HK-2 (cell line): ENCODE measurements at regions not wholly inside any gene's neighbourhood (a gene's known extent, or its start where the extent isn't known, plus 50 kb on each side); places are given as distances from the start of the nearest gene placed in this dataset.
A peak's percentile ranks its signal among the peaks of the same experiment; 100 is the strongest.
"Not testable (repeated sequence)": the region's sequence is repeated elsewhere in the genome, so short reads cannot be mapped to it uniquely, and the experiment has no call there.

Experiments used
- DNase-seq: peaks from one replicate; pipeline ENCODE4 v3.0.0-alpha.2; 2018; ENCODE audit not compliant: unreplicated experiment

- DNase-seq = not testable (repeated sequence)
Measured at GRCh38 chr1:206362994-206363393, 107.3 kb upstream of the IKBKE start.

DNA sequence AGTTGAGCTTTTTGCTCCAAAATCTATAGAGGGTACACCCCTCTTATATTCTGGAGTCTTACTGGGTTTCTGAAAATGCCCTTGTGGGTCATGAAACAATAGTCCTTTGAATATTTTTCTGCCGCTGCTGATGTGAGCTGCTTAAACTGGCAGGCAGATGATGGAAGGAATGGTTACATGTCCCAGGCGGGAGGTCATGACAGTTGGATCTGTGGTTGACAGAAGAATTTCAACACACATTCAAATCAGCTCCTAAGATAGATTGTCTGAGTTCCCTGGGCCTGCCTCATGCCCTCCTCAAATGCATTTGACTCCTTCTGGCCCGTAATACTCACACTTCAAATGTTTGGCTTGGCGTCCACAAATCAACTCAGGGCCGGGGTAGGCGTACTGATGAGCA, 105.0 kb upstream of the IKBKE start:
- DNase-seq = not testable (repeated sequence)

GRCh38 chr1:206366131-206366530, 104.1 kb upstream of the IKBKE start:
- not testable (repeated sequence) for DNase-seq

DNA sequence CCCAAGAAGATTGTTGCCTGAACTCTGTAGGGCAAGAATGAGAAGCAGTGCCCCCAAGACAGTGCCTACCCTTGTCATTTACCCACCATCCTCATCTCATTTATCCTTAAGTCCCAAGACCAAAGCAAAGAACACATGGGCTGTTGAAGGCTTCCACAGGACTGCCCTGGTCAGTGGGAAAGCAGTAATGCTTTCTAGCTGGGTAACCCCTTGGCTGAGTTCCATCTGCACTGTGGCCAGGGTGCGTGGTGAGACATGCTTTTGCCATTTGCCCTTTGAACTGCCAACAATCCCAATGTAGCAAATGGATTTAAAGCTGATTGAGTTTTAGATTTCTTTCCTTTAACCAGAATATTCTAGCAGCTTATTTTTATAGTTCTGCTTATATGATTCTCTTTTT, 103.5 kb upstream of the IKBKE start:
- not testable (repeated sequence) for DNase-seq

DNA sequence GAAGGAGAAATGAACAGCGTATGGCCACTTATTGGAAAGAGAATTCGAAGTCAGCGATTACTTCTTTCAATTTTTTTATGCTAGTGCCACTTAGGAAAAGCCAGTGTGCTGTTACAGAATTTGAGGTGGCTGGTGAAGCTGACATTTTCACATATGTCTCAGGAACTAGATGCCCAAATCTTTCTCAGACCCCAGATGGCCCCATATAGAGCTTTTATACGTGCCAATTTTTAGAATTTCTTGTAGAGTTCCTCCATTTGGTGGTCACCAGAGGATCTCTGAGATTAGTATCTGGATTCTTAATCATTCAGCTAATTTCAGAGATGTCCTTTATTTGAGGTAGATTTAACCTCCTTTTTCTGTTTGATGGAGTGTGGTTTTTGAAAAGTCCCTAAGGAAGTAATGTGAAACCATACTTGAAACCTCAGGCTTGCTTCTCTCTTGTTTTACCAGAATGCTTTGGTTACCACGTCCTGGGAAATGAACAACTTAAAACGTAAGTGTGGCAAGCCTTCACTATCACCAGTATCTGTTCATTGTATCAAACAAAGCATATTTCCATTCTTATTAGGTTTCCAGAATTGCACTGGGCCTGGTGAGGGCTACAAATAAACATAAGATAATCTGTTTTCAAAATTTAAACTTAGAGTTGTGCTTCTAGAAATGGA, 102.2 kb upstream of the IKBKE start:
- DNase-seq = not testable (repeated sequence)

GRCh38 chr1:206374725-206375124, 95.6 kb upstream of the IKBKE start:
- not testable (repeated sequence) for DNase-seq

GRCh38 chr1:206375552-206375951, 94.7 kb upstream of the IKBKE start:
- DNase-seq = not testable (repeated sequence)

GRCh38 chr1:206378506-206378905, 91.8 kb upstream of the IKBKE start:
- not testable (repeated sequence) for DNase-seq

DNA sequence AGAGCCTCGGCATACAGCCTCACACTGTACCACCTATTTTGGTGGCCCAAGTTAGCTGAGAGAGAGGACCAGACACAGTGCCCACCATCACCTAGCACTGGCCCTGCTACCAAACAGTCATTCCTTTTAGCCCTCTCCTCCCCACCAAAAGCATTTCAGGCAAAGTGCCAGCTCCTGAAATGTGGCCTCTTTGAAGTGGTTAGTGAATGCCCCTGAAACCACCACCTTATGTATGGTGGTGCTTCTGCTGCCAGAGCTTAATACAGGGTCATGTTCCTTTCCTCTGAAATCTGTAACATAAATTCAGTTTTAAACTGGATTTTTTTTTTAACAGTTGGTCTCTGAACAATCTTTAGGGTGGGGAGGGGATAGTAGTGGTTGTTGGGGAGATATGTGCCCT, 91.0 kb upstream of the IKBKE start:
- DNase-seq = not testable (repeated sequence)

GRCh38 chr1:206380163-206380790, 90.0 kb upstream of the IKBKE start:
- not testable (repeated sequence) for DNase-seq

- DNase-seq = peak; percentile 8
Measured at GRCh38 chr1:206380791-206381610, 89.3 kb upstream of the IKBKE start.

GRCh38 chr1:206384029-206384807, 86.1 kb upstream of the IKBKE start:
- DNase-seq = not testable (repeated sequence)

GRCh38 chr1:206384891-206385290, 85.4 kb upstream of the IKBKE start:
- DNase-seq = not testable (repeated sequence)

GRCh38 chr1:206387631-206388030, 82.6 kb upstream of the IKBKE start:
- not testable (repeated sequence) for DNase-seq

GRCh38 chr1:206391903-206392302, 78.4 kb upstream of the IKBKE start:
- DNase-seq = not testable (repeated sequence)

DNA sequence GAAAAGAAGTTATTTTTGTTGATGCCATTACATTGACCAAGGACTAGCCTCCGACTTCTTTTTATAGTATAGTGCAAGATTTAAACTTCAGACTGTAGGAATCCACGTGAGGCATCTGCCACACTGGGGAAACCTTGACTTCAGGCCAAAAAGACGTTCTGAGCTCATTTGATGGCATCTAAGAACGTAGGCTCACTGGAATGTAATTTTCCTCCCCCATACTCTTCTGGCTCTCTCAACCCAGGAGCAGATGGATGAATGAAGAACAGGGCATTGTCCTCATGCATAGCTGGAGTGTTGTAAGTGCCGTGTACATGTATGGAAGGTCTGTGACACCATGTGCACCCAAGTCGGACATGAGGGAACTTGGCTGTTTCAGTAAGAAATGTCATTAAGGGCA, 72.8 kb upstream of the IKBKE start:
- not testable (repeated sequence) for DNase-seq

DNA sequence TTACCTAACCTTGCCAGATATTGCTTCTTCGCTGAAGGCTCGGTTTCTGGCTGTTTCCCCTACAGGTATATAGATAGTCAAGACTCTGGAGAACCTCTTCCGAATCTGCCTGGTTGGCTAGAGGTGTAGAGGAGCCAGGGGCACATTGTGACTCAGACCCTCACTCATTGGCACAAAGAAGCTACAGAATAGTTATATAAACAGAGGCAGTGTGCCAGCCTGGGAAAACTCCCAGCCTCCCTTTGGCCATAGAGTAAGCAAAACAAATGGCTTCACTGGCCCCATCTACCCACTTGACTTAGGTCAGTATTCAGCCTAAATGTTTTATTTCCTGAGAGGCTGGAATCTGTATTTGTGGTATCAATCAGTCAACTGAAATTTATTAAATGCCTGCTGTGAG, 72.0 kb upstream of the IKBKE start:
- DNase-seq = not testable (repeated sequence)

- not testable (repeated sequence) for DNase-seq
Measured at GRCh38 chr1:206403612-206404307, 66.5 kb upstream of the IKBKE start.

- not testable (repeated sequence) for DNase-seq
Measured at GRCh38 chr1:206404309-206405027, 65.8 kb upstream of the IKBKE start.

DNA sequence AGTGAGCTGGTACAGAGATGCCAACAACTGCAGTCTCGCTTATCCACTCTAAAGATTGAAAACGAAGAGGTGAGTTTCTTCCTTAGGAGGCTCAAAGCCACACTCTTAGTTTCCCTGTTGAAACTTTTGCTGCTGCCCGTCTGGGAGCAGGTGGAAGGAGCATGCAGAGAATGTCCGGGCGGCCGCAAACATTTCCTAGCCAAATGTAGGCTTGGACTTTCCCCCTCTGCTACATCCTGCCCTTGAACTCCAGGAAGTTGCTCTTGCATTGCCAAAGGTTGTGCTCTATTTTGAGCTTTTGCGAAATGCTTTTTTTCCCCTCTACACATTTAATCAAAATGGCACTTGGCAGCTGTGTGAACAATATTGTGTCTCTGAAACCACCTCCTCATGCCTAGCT, 65.0 kb upstream of the IKBKE start:
- not testable (repeated sequence) for DNase-seq
